Psoas muscle (tissue), 7 donors: ENCODE measurements at regions not wholly inside any gene's neighbourhood (a gene's known extent, or its start where the extent isn't known, plus 50 kb on each side); places are given as distances from the start of the nearest gene placed in this dataset.

ENCODE experiments used
- ATAC-seq, 4 donors: fragments of 200-7000 bp; cut with Tn5 transposase; one replicate each; pipeline ENCODE4 v1.9.1; 2020; ENCODE audit warnings: moderate library complexity in 3 of 4, mild to moderate bottlenecking in 2 of 4
- DNase-seq, 2 donors: peaks; one replicate each; pipeline ENCODE4 v3.0.0-alpha.2; 2020
- H3K27ac ChIP-seq: fragments of 200-600 bp; one replicate; pipeline ENCODE4 v1.8.0; 2022
- H3K27me3 ChIP-seq, 3 donors: fragments of 200-600 bp in 1 of 3; one replicate each; pipeline versions ENCODE4 v1.6.1 to v1.8.0; 2013 to 2022; ENCODE audit warnings: low read length in 2 of 3, mild to moderate bottlenecking in 2 of 3, moderate library complexity in 1 of 3; ENCODE audit not compliant: insufficient read depth in 3 of 3
- H3K36me3 ChIP-seq, 2 donors: fragments of 200-600 bp in 1 of 2; one replicate each; pipeline versions ENCODE4 v1.6.1 to v1.8.0; 2013 to 2022; ENCODE audit warnings: low read depth in 1 of 2, mild to moderate bottlenecking in 1 of 2, moderate library complexity in 1 of 2; ENCODE audit not compliant: insufficient read depth in 1 of 2
- H3K4me1 ChIP-seq: fragments of 200-600 bp; one replicate; pipeline ENCODE4 v1.8.0; 2022
- H3K4me3 ChIP-seq: fragments of 200-600 bp; one replicate; pipeline ENCODE4 v1.8.0; 2022; ENCODE audit warnings: mild to moderate bottlenecking
- H3K9me3 ChIP-seq: fragments of 200-600 bp; one replicate; pipeline ENCODE4 v1.8.0; 2022
- CTCF ChIP-seq: fragments of 200-600 bp; IDR thresholded peaks from one replicate; pipeline ENCODE4 v1.8.0; 2022; ENCODE audit warnings: antibody characterized with exemption
- WGBS, 3 donors: extraction: QIAGEN DNeasy Blood & Tissue Kit; methylation state at CpG; one replicate each; pipeline versions ENCODE4 v1.1.6 to v1.1.7; 2013; 5-methylcytosine and 5-hydroxymethylcytosine counted together
- intact Hi-C, 2 donors: fragments of 100-400 bp; cut with DNase I; formaldehyde crosslinking; loops; one replicate each; pipeline versions ENCODE4 v1.11.0 to v1.14.2; 2022
- donor health status: healthy with polysubstance abuse.
- donor health status: DM: no; HTN: no; CAD: no; lungs with moderate emphysema.
- donor health status: Bipolar disorder and iron deficiency.
- donor health status: healthy.
- donor health status: DM: yes; HTN: yes; CAD: no.
- donor health status: DM: no; HTN: no; CAD: no.
- donor health status: DM: yes; HTN: yes; CAD: no.

GRCh38 chr5:27963050-27963783 is 924.8 kb upstream of the CDH9 start:
- no peak for ATAC-seq
- intact Hi-C loops = no loop called here
- H3K9me3 ChIP-seq = no peaks in the 10 kb centered on the region

GRCh38 chr5:27962198-27962597 is 923.8 kb upstream of the CDH9 start:
- Histone ChIP-seq H3K36me3 (no peaks in the 10 kb centered on the region), H3K4me3 (no peak overlapping the region), H3K9me3 (no peaks in the 10 kb centered on the region), H3K4me1 (no peaks in the 10 kb centered on the region), H3K27ac (no peak overlapping the region), H3K27me3 (no peaks in the 10 kb centered on the region)
- intact Hi-C loops = no loop called here
- 45 to 51% (median 47%) methylated on average over 2 of the region's 2 CpGs for WGBS, 3 donors
- no peak for DNase-seq
- no peak for ATAC-seq
- TF ChIP-seq CTCF = no peak

More at GRCh38 chr5:27963050-27963783, 924.8 kb upstream of the CDH9 start:
- H3K4me1 ChIP-seq = no peaks in the 10 kb centered on the region
- no peak for DNase-seq
- no peak overlapping the region for H3K27ac ChIP-seq
- H3K4me3 ChIP-seq = no peak overlapping the region
- WGBS, 3 donors = 86 to 95% (median 90%) methylated on average over 7 of the region's 7 CpGs
- no peaks in the 10 kb centered on the region for H3K27me3 ChIP-seq
- TF ChIP-seq CTCF = no peak
- H3K36me3 ChIP-seq = no peaks in the 10 kb centered on the region

GRCh38 chr5:27947088-27947487 is 908.7 kb upstream of the CDH9 start:
- Histone ChIP-seq H3K36me3 (no peaks in the 10 kb centered on the region), H3K4me3 (no peak overlapping the region), H3K27ac (no peak overlapping the region), H3K27me3 (no peaks in the 10 kb centered on the region), H3K9me3 (no peaks in the 10 kb centered on the region), H3K4me1 (no peaks in the 10 kb centered on the region)
- 11 to 21% (median 15%) methylated on average over 1 of the region's 1 CpG for WGBS, 3 donors
- no peak for ATAC-seq
- DNase-seq = no peak
- intact Hi-C loops = no loop called here
- TF ChIP-seq CTCF = no peak

DNA sequence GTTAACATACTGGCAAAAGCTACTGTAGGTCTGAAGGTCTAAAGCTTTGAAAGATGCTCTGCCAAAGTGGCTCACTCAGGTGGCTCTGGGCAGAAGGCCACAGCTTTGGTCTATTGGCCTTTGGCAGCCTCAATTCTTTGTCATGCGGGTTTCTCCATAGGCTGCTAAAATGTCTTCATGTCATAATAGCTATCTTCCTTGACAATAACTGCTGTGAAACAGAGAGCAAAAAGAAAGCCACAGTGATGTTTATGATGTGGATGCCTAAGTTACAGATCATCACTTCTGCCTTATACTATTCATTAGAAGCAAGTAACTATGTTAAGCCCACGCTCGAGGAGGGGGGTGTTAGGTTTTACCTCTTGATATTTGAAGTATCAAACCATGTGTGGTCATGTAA is 906.1 kb upstream of the CDH9 start:
- no peak for ATAC-seq

More for the DNA sequence above, 906.1 kb upstream of the CDH9 start:
- no peaks in the 10 kb centered on the region for H3K36me3 ChIP-seq
- no peaks in the 10 kb centered on the region for H3K27me3 ChIP-seq
- no peak overlapping the region for H3K27ac ChIP-seq
- H3K4me1 ChIP-seq = no peaks in the 10 kb centered on the region
- 83 to 93% (median 89%) methylated on average over 3 of the region's 3 CpGs for WGBS, 3 donors
- no peaks in the 10 kb centered on the region for H3K9me3 ChIP-seq
- TF ChIP-seq CTCF = no peak
- DNase-seq = no peak
- no peak overlapping the region for H3K4me3 ChIP-seq
- intact Hi-C loops = no loop called here
